Fibroblast of the aortic adventitia (primary cell): ENCODE measurements at regions not wholly inside any gene's neighbourhood (a gene's known extent, or its start where the extent isn't known, plus 50 kb on each side); places are given as distances from the start of the nearest gene placed in this dataset.
"Not testable (repeated sequence)": the region's sequence is repeated elsewhere in the genome, so short reads cannot be mapped to it uniquely, and the experiment has no call there.

ENCODE experiments used
- DNase-seq: peaks from one replicate; pipeline ENCODE4 v3.0.0-alpha.2; 2010; ENCODE audit warnings: low read depth
- H3K4me3 ChIP-seq: 2 replicates; pipeline ENCODE4 v1.5.1; 2011; ENCODE audit warnings: low read depth, mild to moderate bottlenecking, control low read depth, low read length, moderate library complexity
- TF ChIP-seq, protein P1 (sequence below): IDR thresholded peaks from 2 replicates; pipeline ENCODE4 v1.5.1; 2011; ENCODE audit warnings: mild to moderate bottlenecking, low read length, control low read depth, inconsistent platforms; ENCODE audit not compliant: insufficient read depth

DNA sequence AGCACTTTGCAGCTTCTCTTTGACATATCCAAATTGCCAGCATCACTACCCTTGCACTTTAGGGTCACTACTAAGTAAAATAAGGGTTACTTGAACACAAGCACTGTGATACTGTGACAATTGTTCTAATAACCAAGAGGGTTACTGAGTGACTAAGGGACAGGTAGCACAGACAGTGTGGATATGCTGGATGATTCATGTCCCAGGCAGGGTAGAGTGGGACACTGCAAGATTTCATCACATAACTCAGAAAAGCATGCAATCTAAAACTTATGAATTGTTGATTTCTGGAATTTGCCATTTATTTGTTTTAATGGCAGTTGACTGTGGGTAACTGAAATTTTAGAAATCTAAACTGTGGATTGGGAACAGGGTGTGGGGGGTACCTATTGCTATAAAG lies 218.8 kb downstream of the KITLG start:
- no peak for DNase-seq
- no peak overlapping the region for H3K4me3 ChIP-seq
- TF ChIP-seq, protein P1, sequence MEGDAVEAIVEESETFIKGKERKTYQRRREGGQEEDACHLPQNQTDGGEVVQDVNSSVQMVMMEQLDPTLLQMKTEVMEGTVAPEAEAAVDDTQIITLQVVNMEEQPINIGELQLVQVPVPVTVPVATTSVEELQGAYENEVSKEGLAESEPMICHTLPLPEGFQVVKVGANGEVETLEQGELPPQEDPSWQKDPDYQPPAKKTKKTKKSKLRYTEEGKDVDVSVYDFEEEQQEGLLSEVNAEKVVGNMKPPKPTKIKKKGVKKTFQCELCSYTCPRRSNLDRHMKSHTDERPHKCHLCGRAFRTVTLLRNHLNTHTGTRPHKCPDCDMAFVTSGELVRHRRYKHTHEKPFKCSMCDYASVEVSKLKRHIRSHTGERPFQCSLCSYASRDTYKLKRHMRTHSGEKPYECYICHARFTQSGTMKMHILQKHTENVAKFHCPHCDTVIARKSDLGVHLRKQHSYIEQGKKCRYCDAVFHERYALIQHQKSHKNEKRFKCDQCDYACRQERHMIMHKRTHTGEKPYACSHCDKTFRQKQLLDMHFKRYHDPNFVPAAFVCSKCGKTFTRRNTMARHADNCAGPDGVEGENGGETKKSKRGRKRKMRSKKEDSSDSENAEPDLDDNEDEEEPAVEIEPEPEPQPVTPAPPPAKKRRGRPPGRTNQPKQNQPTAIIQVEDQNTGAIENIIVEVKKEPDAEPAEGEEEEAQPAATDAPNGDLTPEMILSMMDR, result no peak

DNA sequence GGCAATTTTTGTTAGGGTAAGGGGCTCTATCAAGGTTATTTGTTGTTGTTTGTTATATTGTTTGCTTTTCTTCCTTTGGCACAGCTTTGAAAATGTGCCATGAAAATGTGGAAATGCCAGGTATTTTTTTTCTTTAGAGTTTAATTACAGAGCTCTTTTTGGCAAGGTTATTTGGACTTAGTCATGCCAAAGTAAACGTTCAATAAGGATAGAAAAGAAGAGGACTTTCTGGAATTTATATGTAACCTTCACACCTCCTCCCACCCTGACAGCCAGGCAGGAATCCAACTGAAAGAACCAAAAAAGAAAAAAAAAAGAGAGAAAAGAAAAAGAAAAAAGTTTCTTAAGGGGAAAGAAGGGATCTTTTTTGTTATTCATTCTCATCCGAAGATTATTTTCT lies 217.8 kb downstream of the KITLG start:
- DNase-seq, result peak; percentile 30
- TF ChIP-seq, protein P1, result no peak
- no peak overlapping the region for H3K4me3 ChIP-seq

DNA sequence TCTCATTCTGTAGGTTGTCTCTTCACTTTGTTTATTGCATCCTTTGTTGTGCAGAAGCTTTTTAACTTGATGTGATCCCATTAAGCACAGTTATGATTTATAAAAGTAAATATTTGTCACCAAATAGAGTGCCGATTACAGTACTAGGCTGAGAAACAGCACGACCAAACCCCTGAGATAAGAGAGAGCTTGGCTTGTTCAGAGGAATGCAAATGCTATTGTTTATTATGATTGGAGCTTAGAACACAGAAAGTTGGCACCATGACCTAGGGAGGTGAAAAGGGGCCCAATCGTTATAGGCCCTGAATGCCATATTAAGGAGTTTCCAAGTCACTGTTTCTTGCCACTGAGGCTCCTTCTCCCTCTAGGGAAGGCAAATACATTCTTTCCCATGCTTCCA lies 214.9 kb downstream of the KITLG start:
- TF ChIP-seq, protein P1, result no peak
- no peak overlapping the region for H3K4me3 ChIP-seq
- no peak for DNase-seq

DNA sequence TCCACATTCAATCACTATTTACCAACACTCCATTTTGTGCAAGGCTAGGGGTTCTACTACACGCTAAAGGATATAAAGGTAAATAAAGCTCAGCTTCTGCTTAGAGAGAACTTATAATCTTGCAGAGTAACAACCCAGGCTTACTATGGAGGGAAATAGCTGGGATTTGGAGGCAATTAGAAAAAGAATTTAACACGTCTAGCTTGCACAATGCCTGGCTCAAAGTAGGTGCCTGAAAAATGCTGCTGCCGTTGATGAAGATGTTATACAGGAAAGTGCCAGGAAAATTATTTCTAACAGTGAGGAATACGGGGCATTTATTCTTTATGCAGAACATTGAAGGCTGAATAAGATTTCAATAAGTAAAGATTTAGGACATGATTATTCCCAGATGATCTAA lies 214.2 kb downstream of the KITLG start:
- TF ChIP-seq, protein P1, result no peak
- no peak for DNase-seq
- H3K4me3 ChIP-seq, result no peak overlapping the region

DNA sequence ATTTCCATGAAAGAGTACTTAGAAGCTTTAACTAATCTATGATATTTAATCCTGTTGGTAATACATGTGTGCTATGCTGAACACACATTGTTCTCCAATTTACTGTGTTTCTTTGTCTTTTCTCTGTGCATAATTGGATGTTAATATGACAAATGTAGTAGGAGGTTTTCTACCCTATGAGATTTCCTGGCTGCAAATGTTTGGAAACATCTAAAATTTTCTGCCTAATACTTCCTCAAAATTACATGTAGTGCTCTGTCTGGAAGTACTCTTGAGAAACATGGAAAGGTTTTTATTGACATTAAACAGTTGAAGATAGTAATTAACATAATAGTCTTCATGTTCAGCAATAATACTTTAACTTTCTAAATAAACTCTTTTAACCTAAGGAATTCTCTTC lies 213.0 kb downstream of the KITLG start:
- DNase-seq, result no peak
- H3K4me3 ChIP-seq, result no peak overlapping the region
- TF ChIP-seq, protein P1, result no peak

DNA sequence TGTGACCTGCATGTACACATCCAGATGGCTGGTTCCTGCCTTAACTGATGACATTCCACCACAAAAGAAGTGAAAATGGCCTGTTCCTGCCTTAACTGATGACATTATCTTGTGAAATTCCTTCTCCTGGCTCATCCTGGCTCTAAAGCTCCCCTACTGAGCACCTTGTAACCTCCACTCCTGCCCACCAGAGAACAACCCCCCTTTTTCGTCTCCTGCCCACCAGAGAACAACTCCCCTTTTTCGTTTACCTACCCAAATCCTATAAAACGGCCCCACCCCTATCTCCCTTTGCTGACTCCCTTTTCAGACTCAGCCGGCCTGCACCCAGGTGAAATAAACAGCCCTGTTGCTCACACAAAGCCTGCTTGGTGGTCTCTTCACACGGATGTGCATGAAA lies 212.2 kb downstream of the KITLG start:
- not testable (repeated sequence) for H3K4me3 ChIP-seq, DNase-seq

DNA sequence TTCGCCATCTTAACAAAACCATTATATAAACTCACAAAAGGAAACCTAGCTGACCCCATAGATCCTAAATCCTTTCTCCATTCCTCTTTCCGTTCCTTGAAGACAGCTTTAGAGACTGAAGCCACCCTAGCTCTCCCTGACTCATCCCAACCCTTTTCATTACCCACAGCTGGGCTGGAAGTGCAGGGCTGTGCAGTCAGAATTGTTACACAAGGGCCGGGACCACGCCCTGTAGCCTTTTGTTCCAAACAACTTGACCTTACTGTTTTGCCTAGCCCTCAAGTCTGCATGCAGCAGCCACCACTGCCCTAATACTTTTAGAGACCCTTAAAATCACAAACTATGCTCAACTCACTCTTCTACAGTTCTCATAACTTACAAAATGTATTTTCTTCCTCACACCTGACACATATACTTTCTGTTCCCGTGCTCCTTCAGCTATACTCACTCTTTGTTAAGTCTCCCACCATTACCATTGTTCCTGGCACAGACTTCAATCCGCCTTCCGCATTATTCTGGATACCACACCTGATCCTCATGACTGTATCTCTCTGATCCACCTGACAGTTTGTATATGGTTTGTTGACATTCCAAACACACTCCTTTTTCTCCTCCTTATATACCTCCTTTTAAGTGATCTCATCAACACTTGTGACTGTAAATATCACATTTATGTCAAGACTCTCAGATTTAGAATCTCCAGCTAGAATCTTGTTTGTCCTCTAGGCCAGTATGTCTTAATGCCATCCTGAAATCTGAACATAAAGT lies 208.7 kb downstream of the KITLG start:
- TF ChIP-seq, protein P1, result no peak
- DNase-seq, result peak; percentile 33
- no peak overlapping the region for H3K4me3 ChIP-seq
